Upper lobe of right lung (tissue), 1 donor: ENCODE measurements at regions not wholly inside any gene's neighbourhood (a gene's known extent, or its start where the extent isn't known, plus 50 kb on each side); places are given as distances from the start of the nearest gene placed in this dataset.
"Not testable (repeated sequence)": the region's sequence is repeated elsewhere in the genome, so short reads cannot be mapped to it uniquely, and the experiment has no call there.

Experiments used
- ATAC-seq: fragments of 200-7000 bp; cut with Tn5 transposase; one replicate; pipeline ENCODE4 v1.9.1; 2020; ENCODE audit warnings: mild to moderate bottlenecking, moderate library complexity
- DNase-seq: peaks from one replicate; pipeline ENCODE4 v3.0.0-alpha.2; 2020
- H3K27ac ChIP-seq: fragments of 200-600 bp; one replicate; pipeline ENCODE4 v1.8.0; 2022
- H3K27me3 ChIP-seq: fragments of 200-600 bp; one replicate; pipeline ENCODE4 v1.8.0; 2022; ENCODE audit warnings: mild to moderate bottlenecking
- H3K36me3 ChIP-seq: fragments of 200-600 bp; one replicate; pipeline ENCODE4 v1.8.0; 2022
- H3K4me1 ChIP-seq: fragments of 200-600 bp; one replicate; pipeline ENCODE4 v1.8.0; 2022
- H3K4me3 ChIP-seq: fragments of 200-600 bp; one replicate; pipeline ENCODE4 v1.8.0; 2022; ENCODE audit warnings: mild to moderate bottlenecking
- H3K9me3 ChIP-seq: fragments of 200-600 bp; one replicate; pipeline ENCODE4 v1.8.0; 2022
- CTCF ChIP-seq: fragments of 200-600 bp; IDR thresholded peaks from one replicate; pipeline ENCODE4 v1.8.0; 2022; ENCODE audit warnings: antibody characterized with exemption
- intact Hi-C: fragments of 100-400 bp; cut with DNase I; formaldehyde crosslinking; loops from one replicate; pipeline ENCODE4 v1.11.0; 2022
- donor health status: DM: no; HTN: yes; CAD: no; lungs with severe emphysema.

GRCh38 chr3:159882790-159883779 is 105.5 kb upstream of the IL12A start:
- no peaks in the 10 kb centered on the region for H3K27me3 ChIP-seq
- TF ChIP-seq CTCF = no peak
- H3K4me1 ChIP-seq = peaks cover 30% of the 10 kb centered on the region
- intact Hi-C loops = no loop called here
- no peaks in the 10 kb centered on the region for H3K9me3 ChIP-seq
- ATAC-seq (peak; percentile 66), DNase-seq (no peak)
- peak overlapping the region; percentile 65 for H3K27ac ChIP-seq
- H3K36me3 ChIP-seq = no peaks in the 10 kb centered on the region
- H3K4me3 ChIP-seq = no peak overlapping the region

- DNase-seq = no peak
- H3K36me3 ChIP-seq = peaks cover 4% of the 10 kb centered on the region
- peak; percentile 57 for ATAC-seq
- no peaks in the 10 kb centered on the region for H3K9me3 ChIP-seq
- H3K4me3 ChIP-seq = no peak overlapping the region
- peaks cover 30% of the 10 kb centered on the region for H3K4me1 ChIP-seq
- TF ChIP-seq CTCF = peak; percentile 57
- intact Hi-C loops = loop anchor here (5.0 kb wide), 1 partner anchor 117 kb away; no protein-coding TSS in a partner anchor
- no peaks in the 10 kb centered on the region for H3K27me3 ChIP-seq
- no peak overlapping the region for H3K27ac ChIP-seq
These were observed 103.8 kb upstream of the IL12A start for GRCh38 chr3:159884661-159885402.

- intact Hi-C loops = loop anchor here (5.0 kb wide), 1 partner anchor 116 kb away; no protein-coding TSS in a partner anchor
- H3K27ac ChIP-seq = no peak overlapping the region
These were observed 102.6 kb upstream of the IL12A start for GRCh38 chr3:159886050-159886449.

GRCh38 chr3:159886530-159886929 is 102.1 kb upstream of the IL12A start:
- ATAC-seq, DNase-seq, H3K27ac ChIP-seq, H3K4me3 ChIP-seq, H3K36me3 ChIP-seq, H3K9me3 ChIP-seq, H3K27me3 ChIP-seq: not testable (repeated sequence)
- H3K4me1 ChIP-seq = peaks cover 30% of the 10 kb centered on the region
- intact Hi-C loops = loop anchor here (5.0 kb wide), 1 partner anchor 116 kb away; no protein-coding TSS in a partner anchor

More at GRCh38 chr3:159886050-159886449, 102.6 kb upstream of the IL12A start:
- peaks cover 30% of the 10 kb centered on the region for H3K4me1 ChIP-seq
- no peak for ATAC-seq
- no peak for DNase-seq
- H3K4me3 ChIP-seq = no peak overlapping the region
- no peaks in the 10 kb centered on the region for H3K9me3 ChIP-seq
- no peak for TF ChIP-seq CTCF
- no peaks in the 10 kb centered on the region for H3K27me3 ChIP-seq
- peaks cover 4% of the 10 kb centered on the region for H3K36me3 ChIP-seq

- no peak for DNase-seq
These were observed 101.5 kb upstream of the IL12A start for GRCh38 chr3:159887168-159887567.

More at GRCh38 chr3:159887168-159887567, 101.5 kb upstream of the IL12A start:
- Histone ChIP-seq H3K36me3 (peaks cover 4% of the 10 kb centered on the region), H3K9me3 (no peaks in the 10 kb centered on the region), H3K4me1 (peaks cover 28% of the 10 kb centered on the region), H3K27ac (no peak overlapping the region), H3K27me3 (no peaks in the 10 kb centered on the region), H3K4me3 (no peak overlapping the region)
- intact Hi-C loops = loop anchor here (5.0 kb wide), 1 partner anchor 115 kb away; no protein-coding TSS in a partner anchor
- TF ChIP-seq CTCF = no peak
- no peak for ATAC-seq
